Transverse colon (tissue), 4 donors: ENCODE measurements at regions not wholly inside any gene's neighbourhood (a gene's known extent, or its start where the extent isn't known, plus 50 kb on each side); places are given as distances from the start of the nearest gene placed in this dataset.

Source experiments
- DNase-seq: peaks from one replicate; pipeline ENCODE4 v3.0.0-alpha.2; 2019
- H3K27ac ChIP-seq, 4 donors: fragments of 200-600 bp; sonication (generic); 2 replicates each; pipeline ENCODE4 v1.5.1; 2016 to 2018; ENCODE audit warnings: inconsistent platforms in 4 of 4
- H3K27me3 ChIP-seq: fragments of 200-600 bp; sonication (generic); 2 replicates; pipeline ENCODE4 v1.5.1; 2017; ENCODE audit warnings: inconsistent platforms
- H3K36me3 ChIP-seq, 4 donors: fragments of 200-600 bp; sonication (generic); 2 replicates each; pipeline ENCODE4 v1.5.1; 2017 to 2019; ENCODE audit warnings: inconsistent platforms in 4 of 4
- H3K4me1 ChIP-seq, 4 donors: fragments of 200-600 bp; sonication (generic); 2 replicates each; pipeline ENCODE4 v1.5.1; 2017 to 2020; ENCODE audit warnings: inconsistent platforms in 4 of 4
- H3K4me3 ChIP-seq, 4 donors: fragments of 200-600 bp; sonication (generic); 1 replicate in 1 of 4; 2 replicates in 3 of 4; pipeline versions ENCODE4 v1.5.1 to v1.6.1; 2017 to 2019; ENCODE audit warnings: inconsistent platforms in 4 of 4
- H3K9me3 ChIP-seq, 2 donors: fragments of 200-600 bp; sonication (generic); 2 replicates each; pipeline ENCODE4 v1.5.1; 2017 to 2019; ENCODE audit warnings: inconsistent platforms in 2 of 2
- CTCF ChIP-seq, 5 experiments: fragments of 200-600 bp in 3 of 5; fragments of 450-650 bp in 2 of 5; sonication (generic) in 3 of 5; IDR thresholded peaks; 1 replicate in 2 of 5; 2 replicates in 3 of 5; pipeline ENCODE4 v1.5.1; 2016 to 2017; ENCODE audit warnings: antibody characterized with exemption in 5 of 5, inconsistent platforms in 3 of 5, mild to moderate bottlenecking in 2 of 5, moderate library complexity in 1 of 5
- EP300 ChIP-seq: sonication (generic); formaldehyde crosslinking; IDR thresholded peaks from one replicate; pipeline ENCODE4 v1.6.1; 2017; ENCODE audit warnings: antibody characterized with exemption, low read depth
- POLR2A ChIP-seq: fragments of 450-650 bp; IDR thresholded peaks from one replicate; pipeline ENCODE4 v1.6.1; 2016; ENCODE audit warnings: antibody characterized with exemption, mild to moderate bottlenecking, moderate library complexity
- POLR2AphosphoS5 ChIP-seq, 3 donors: sonication (generic); formaldehyde crosslinking; IDR thresholded peaks; one replicate each; pipeline ENCODE4 v1.6.1; 2016; ENCODE audit warnings: antibody characterized with exemption in 3 of 3
- WGBS, 2 donors: methylation state at CpG; one replicate each; pipeline ENCODE4 v1.1.5; 2018; ENCODE audit warnings: low coverage in 1 of 2; 5-methylcytosine and 5-hydroxymethylcytosine counted together
- in situ Hi-C, 4 donors: fragments of 200-750 bp; cut with MboI; loops; one replicate each; pipeline versions ENCODE4 v1.15.0 to v1.15.1; 2017; ENCODE audit warnings: low sequenced_read_pairs in 3 of 4, low pct_ligation_motif_present in 1 of 4, low pct_unique_long_range_greater_than_20kb in 1 of 4
- intact Hi-C: fragments of 100-400 bp; cut with DNase I; formaldehyde crosslinking; loops from one replicate; pipeline ENCODE4 v1.15.1; 2023; ENCODE audit warnings: low total_unique reads

GRCh38 chr15:36497901-36498300, 81.5 kb upstream of the CDIN1 start:
- 39 to 48% methylated on average over 4 of the region's 4 CpGs for WGBS, 2 donors
- no peak overlapping the region for H3K27ac ChIP-seq
- no peak for DNase-seq
- H3K4me1 ChIP-seq: no peaks in the 10 kb centered on the region
- intact Hi-C loops (no loop called here), in situ Hi-C loops (no loop called here)
- H3K4me3 ChIP-seq: no peak overlapping the region
- H3K27me3 ChIP-seq: no peaks in the 10 kb centered on the region
- H3K36me3 ChIP-seq: no peaks in the 10 kb centered on the region
- TF ChIP-seq CTCF (IDR thresholded peaks at IDR 0.05) (no peak), POLR2A (no peak)
- no peaks in the 10 kb centered on the region for H3K9me3 ChIP-seq

- H3K4me1 ChIP-seq: no peaks in the 10 kb centered on the region
- in situ Hi-C loops: no loop called here
- 74 to 76% methylated on average over 4 of the region's 4 CpGs for WGBS, 2 donors
- intact Hi-C loops: no loop called here
- no peaks in the 10 kb centered on the region for H3K9me3 ChIP-seq
- no peak for DNase-seq
- no peak overlapping the region for H3K4me3 ChIP-seq
- no peak for TF ChIP-seq POLR2A
- TF ChIP-seq CTCF (IDR thresholded peaks at IDR 0.05): no peak
- TF ChIP-seq POLR2AphosphoS5 (IDR thresholded peaks at IDR 0.05): no peak
- TF ChIP-seq EP300: no peak
- no peaks in the 10 kb centered on the region for H3K36me3 ChIP-seq
- no peak overlapping the region for H3K27ac ChIP-seq
- H3K27me3 ChIP-seq: no peaks in the 10 kb centered on the region
Observed at GRCh38 chr15:36498401-36498800, 81.0 kb upstream of the CDIN1 start.

- 28 to 47% methylated on average over 2 of the region's 2 CpGs for WGBS, 2 donors
- H3K27me3 ChIP-seq: no peaks in the 10 kb centered on the region
- H3K36me3 ChIP-seq: no peaks in the 10 kb centered on the region
- no peak overlapping the region for H3K27ac ChIP-seq
- in situ Hi-C loops: no loop called here
- H3K4me1 ChIP-seq: no peaks in the 10 kb centered on the region
- no peak overlapping the region for H3K4me3 ChIP-seq
- intact Hi-C loops: no loop called here
- no peaks in the 10 kb centered on the region for H3K9me3 ChIP-seq
- TF ChIP-seq CTCF (IDR thresholded peaks at IDR 0.05): no peak
- TF ChIP-seq EP300: no peak
- no peak for TF ChIP-seq POLR2AphosphoS5 (IDR thresholded peaks at IDR 0.05)
- no peak for TF ChIP-seq POLR2A
- no peak for DNase-seq
Observed at GRCh38 chr15:36498916-36499315, 80.5 kb upstream of the CDIN1 start.

GRCh38 chr15:36499412-36500389, 79.7 kb upstream of the CDIN1 start:
- Histone ChIP-seq H3K27ac (no peak overlapping the region), H3K36me3 (no peaks in the 10 kb centered on the region), H3K9me3 (no peaks in the 10 kb centered on the region), H3K4me1 (no peaks in the 10 kb centered on the region), H3K4me3 (no peak overlapping the region), H3K27me3 (no peaks in the 10 kb centered on the region)
- 67 to 71% methylated on average over 6 of the region's 6 CpGs for WGBS, 2 donors
- intact Hi-C loops (no loop called here), in situ Hi-C loops (loop anchor here in 1 of 4 donors (25.0 kb wide), 1 partner anchor 638 kb away; no protein-coding TSS in a partner anchor)
- TF ChIP-seq POLR2AphosphoS5 (IDR thresholded peaks at IDR 0.05): no peak
- no peak for TF ChIP-seq CTCF (IDR thresholded peaks at IDR 0.05)
- TF ChIP-seq POLR2A: no peak
- TF ChIP-seq EP300: no peak
- DNase-seq: no peak
